PC-3 (cell line): ENCODE measurements at regions not wholly inside any gene's neighbourhood (a gene's known extent, or its start where the extent isn't known, plus 50 kb on each side); places are given as distances from the start of the nearest gene placed in this dataset.

Experiments used
- ATAC-seq: fragments of 200-7000 bp; cut with Tn5 transposase; 2 replicates; pipeline ENCODE4 v1.9.1; 2020; ENCODE audit warnings: mild to moderate bottlenecking, moderate library complexity
- BruUV-seq: library from RNA; stranded (reverse); fragments of 400-500 nt; replicated peaks from 2 replicates; lab custom pipeline; 2021; lab: Mats Ljungman, UMichigan
- CTCF ChIA-PET: fragments of 300-600 bp; sonication (Branson Sonifier 250); formaldehyde crosslinking; loops from one replicate; lab custom pipeline; 2022; ENCODE audit warnings: antibody characterized with exemption; lab: Charles Lee
- POLR2A ChIA-PET: fragments of 300-600 bp; sonication (Branson Sonifier 250); formaldehyde crosslinking; loops from one replicate; lab custom pipeline; 2022; ENCODE audit warnings: antibody characterized with exemption; ENCODE audit not compliant: unreplicated experiment; lab: Charles Lee
- DNase-seq: peaks from one replicate; pipeline ENCODE4 v3.0.0-alpha.2; 2015
- H2AFZ ChIP-seq: fragments of 300-600 bp; sonication (generic); 2 replicates; pipeline ENCODE4 v1.6.0; 2016; ENCODE audit warnings: antibody characterized with exemption, low read length
- H3F3A ChIP-seq: fragments of 300-600 bp; sonication (generic); one replicate; pipeline ENCODE4 v1.6.0; 2017; ENCODE audit warnings: antibody characterized with exemption, low read length, control low read depth, mild to moderate bottlenecking; ENCODE audit not compliant: unreplicated experiment
- H3K27ac ChIP-seq: fragments of 300-600 bp; sonication (generic); 2 replicates; pipeline ENCODE4 v1.5.1; 2016; ENCODE audit warnings: mild to moderate bottlenecking, low read length
- H3K27me3 ChIP-seq: fragments of 300-600 bp; sonication (generic); 2 replicates; pipeline ENCODE4 v1.6.1; 2016; ENCODE audit warnings: low read length, mixed read lengths
- H3K36me3 ChIP-seq: fragments of 300-600 bp; sonication (generic); 2 replicates; pipeline ENCODE4 v1.6.1; 2016; ENCODE audit warnings: low read depth, mixed run types, low read length, mixed read lengths
- H3K4me1 ChIP-seq: fragments of 300-600 bp; sonication (generic); 2 replicates; pipeline ENCODE4 v1.5.1; 2016; ENCODE audit warnings: low read length; ENCODE audit not compliant: insufficient read depth
- H3K4me2 ChIP-seq: fragments of 300-600 bp; sonication (generic); 2 replicates; pipeline ENCODE4 v1.6.0; 2016; ENCODE audit warnings: low read length
- H3K4me3 ChIP-seq: fragments of 300-600 bp; sonication (generic); 2 replicates; pipeline ENCODE4 v1.5.1; 2016; ENCODE audit warnings: mild to moderate bottlenecking, low read length, mixed read lengths
- H3K79me2 ChIP-seq: fragments of 300-600 bp; sonication (generic); 2 replicates; pipeline ENCODE4 v1.6.1; 2017; ENCODE audit warnings: low read length, mixed read lengths
- H3K9ac ChIP-seq: fragments of 300-600 bp; sonication (generic); 2 replicates; pipeline ENCODE4 v1.6.0; 2016; ENCODE audit warnings: mild to moderate bottlenecking, low read length
- H3K9me2 ChIP-seq: fragments of 300-600 bp; sonication (generic); replicated peaks from 2 replicates; pipeline ENCODE4 v1.6.1; 2016; ENCODE audit warnings: mixed run types, low read length, mixed read lengths
- H3K9me3 ChIP-seq: fragments of 300-600 bp; sonication (generic); 2 replicates; pipeline ENCODE4 v1.6.1; 2016; ENCODE audit warnings: low read length, mixed read lengths
- H4K20me1 ChIP-seq: fragments of 300-600 bp; sonication (generic); 2 replicates; pipeline ENCODE4 v1.6.1; 2016; ENCODE audit warnings: low read length, mixed read lengths
- CTCF ChIP-seq: fragments of 300-600 bp; sonication (generic); conservative IDR thresholded peaks from 2 replicates; pipeline ENCODE4 v1.5.1; 2017; ENCODE audit warnings: antibody characterized with exemption, low read depth, mild to moderate bottlenecking, low read length
- EZH2 ChIP-seq: fragments of 300-600 bp; sonication (generic); IDR thresholded peaks from one replicate; pipeline ENCODE4 v1.6.1; 2017; ENCODE audit warnings: antibody characterized with exemption, mild to moderate bottlenecking, low read length; ENCODE audit not compliant: unreplicated experiment
- EZH2phosphoT487 ChIP-seq: fragments of 300-600 bp; sonication (generic); IDR thresholded peaks from 2 replicates; pipeline ENCODE4 v1.6.1; 2018; ENCODE audit warnings: mild to moderate bottlenecking, antibody characterized with exemption, low read length, borderline replicate concordance
- intact Hi-C: fragments of 100-400 bp; cut with micrococcal nuclease; formaldehyde crosslinking; loops from 2 replicates; pipeline ENCODE4 v1.9.0; 2023

- intact Hi-C loops, result no loop called here
- no peaks in the 10 kb centered on the region for H3K27me3 ChIP-seq
- H3K4me2 ChIP-seq, result no peak overlapping the region
- H3K27ac ChIP-seq, result no peak overlapping the region
- no peaks in the 10 kb centered on the region for H3K79me2 ChIP-seq
- ChIA-PET CTCF (no interaction called here), POLR2A (no interaction called here)
- ATAC-seq (no peak), DNase-seq (no peak)
- no peaks in the 10 kb centered on the region for H3F3A ChIP-seq
- no peaks in the 10 kb centered on the region for H3K36me3 ChIP-seq
- BruUV-seq, result no TSS peak
- H3K9me2 ChIP-seq, result no peaks in the 10 kb centered on the region
- no peak overlapping the region for H2AFZ ChIP-seq
- no peaks in the 10 kb centered on the region for H3K9me3 ChIP-seq
- no peak overlapping the region for H3K9ac ChIP-seq
- H4K20me1 ChIP-seq, result no peaks in the 10 kb centered on the region
- H3K4me3 ChIP-seq, result no peak overlapping the region
- TF ChIP-seq EZH2phosphoT487 (no peak), EZH2 (no peak), CTCF (no peak)
- H3K4me1 ChIP-seq, result no peaks in the 10 kb centered on the region
Measured at GRCh38 chr14:89658977-89659670, 242.1 kb upstream of the FOXN3 start.

- no peaks in the 10 kb centered on the region for H3K79me2 ChIP-seq
- no peak overlapping the region for H2AFZ ChIP-seq
- no peak overlapping the region for H3K9ac ChIP-seq
- no peak for TF ChIP-seq CTCF
- TF ChIP-seq EZH2, result no peak
- no peak for TF ChIP-seq EZH2phosphoT487
- H3K27ac ChIP-seq, result no peak overlapping the region
- no TSS peak for BruUV-seq
- H3K9me3 ChIP-seq, result no peaks in the 10 kb centered on the region
- ATAC-seq (no peak), DNase-seq (no peak)
- intact Hi-C loops, result no loop called here
- H3K4me3 ChIP-seq, result no peak overlapping the region
- H3K27me3 ChIP-seq, result no peaks in the 10 kb centered on the region
- no peaks in the 10 kb centered on the region for H3K9me2 ChIP-seq
- no peaks in the 10 kb centered on the region for H3K36me3 ChIP-seq
- ChIA-PET CTCF (no interaction called here), POLR2A (no interaction called here)
- no peak overlapping the region for H3K4me2 ChIP-seq
- H4K20me1 ChIP-seq, result no peaks in the 10 kb centered on the region
- no peaks in the 10 kb centered on the region for H3F3A ChIP-seq
- no peaks in the 10 kb centered on the region for H3K4me1 ChIP-seq
Measured at GRCh38 chr14:89657014-89657413, 240.0 kb upstream of the FOXN3 start.

GRCh38 chr14:89654998-89655397 is 238.0 kb upstream of the FOXN3 start:
- ChIA-PET POLR2A (no interaction called here), CTCF (no interaction called here)
- no peaks in the 10 kb centered on the region for H3K9me2 ChIP-seq
- H3K79me2 ChIP-seq, result no peaks in the 10 kb centered on the region
- no peaks in the 10 kb centered on the region for H3K36me3 ChIP-seq
- H3K9ac ChIP-seq, result no peak overlapping the region
- TF ChIP-seq CTCF, result no peak
- no peak for TF ChIP-seq EZH2phosphoT487
- no peak for TF ChIP-seq EZH2
- no peaks in the 10 kb centered on the region for H4K20me1 ChIP-seq
- H3K27me3 ChIP-seq, result no peaks in the 10 kb centered on the region
- intact Hi-C loops, result no loop called here
- no peak overlapping the region for H3K4me2 ChIP-seq
- ATAC-seq (no peak; the same call in 1 of the 2 replicates), DNase-seq (no peak)
- no TSS peak for BruUV-seq
- no peaks in the 10 kb centered on the region for H3F3A ChIP-seq
- H3K4me1 ChIP-seq, result no peaks in the 10 kb centered on the region
- no peaks in the 10 kb centered on the region for H3K9me3 ChIP-seq
- no peak overlapping the region for H3K4me3 ChIP-seq
- no peak overlapping the region for H3K27ac ChIP-seq
- H2AFZ ChIP-seq, result no peak overlapping the region
